NCI-H2196 (cell line): ENCODE measurements at regions not wholly inside any gene's neighbourhood (a gene's known extent, or its start where the extent isn't known, plus 50 kb on each side); places are given as distances from the start of the nearest gene placed in this dataset.

Experiments used
- DNase-seq: peaks from one replicate; lab custom pipeline; 2025; ENCODE audit not compliant: unreplicated experiment; lab: John Stamatoyannopoulos, UW

GRCh38 chr14:66389481-66389880 lies 96.7 kb upstream of the CCDC196 start:
- no peak for DNase-seq

DNA sequence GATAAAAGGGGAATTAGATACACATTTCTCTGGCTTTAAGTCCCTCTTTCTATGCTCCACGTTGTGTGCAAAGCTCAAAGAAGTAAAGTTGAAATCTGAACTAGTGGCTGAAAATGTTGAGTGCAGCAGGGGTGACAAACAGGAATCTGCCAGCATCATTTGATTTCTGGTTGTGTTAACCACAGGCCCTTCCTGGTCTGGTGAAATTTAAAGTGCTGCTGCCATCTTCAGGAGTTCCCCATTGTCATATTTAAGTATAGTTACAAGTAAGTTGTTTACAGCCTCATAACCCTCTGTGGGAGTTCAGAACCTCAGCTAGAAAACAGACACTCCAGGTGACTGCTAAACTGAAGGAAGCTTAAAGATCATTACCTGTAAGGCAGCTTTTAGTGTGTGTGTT lies 90.9 kb upstream of the CCDC196 start:
- no peak for DNase-seq

- no peak for DNase-seq
These were observed 90.0 kb upstream of the CCDC196 start for GRCh38 chr14:66396164-66396563.

DNA sequence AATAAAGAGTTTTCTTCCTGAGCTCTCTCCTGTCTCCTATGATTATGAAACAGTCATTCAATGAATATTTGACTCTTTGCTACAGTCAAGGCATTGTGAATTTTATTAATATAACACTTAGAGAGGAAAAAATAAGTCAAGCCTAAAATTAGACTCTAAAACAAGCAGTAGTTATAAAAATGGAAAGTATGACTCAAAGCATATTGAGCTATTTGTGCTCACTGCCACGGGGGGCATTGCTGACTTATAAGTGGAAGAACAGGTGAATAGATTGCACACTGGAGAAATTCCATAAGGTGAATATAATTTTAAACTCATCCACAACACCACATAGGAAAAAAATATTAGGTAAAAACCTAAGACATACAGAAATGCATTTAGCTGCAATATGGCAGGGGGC lies 87.7 kb upstream of the CCDC196 start:
- DNase-seq: no peak

DNA sequence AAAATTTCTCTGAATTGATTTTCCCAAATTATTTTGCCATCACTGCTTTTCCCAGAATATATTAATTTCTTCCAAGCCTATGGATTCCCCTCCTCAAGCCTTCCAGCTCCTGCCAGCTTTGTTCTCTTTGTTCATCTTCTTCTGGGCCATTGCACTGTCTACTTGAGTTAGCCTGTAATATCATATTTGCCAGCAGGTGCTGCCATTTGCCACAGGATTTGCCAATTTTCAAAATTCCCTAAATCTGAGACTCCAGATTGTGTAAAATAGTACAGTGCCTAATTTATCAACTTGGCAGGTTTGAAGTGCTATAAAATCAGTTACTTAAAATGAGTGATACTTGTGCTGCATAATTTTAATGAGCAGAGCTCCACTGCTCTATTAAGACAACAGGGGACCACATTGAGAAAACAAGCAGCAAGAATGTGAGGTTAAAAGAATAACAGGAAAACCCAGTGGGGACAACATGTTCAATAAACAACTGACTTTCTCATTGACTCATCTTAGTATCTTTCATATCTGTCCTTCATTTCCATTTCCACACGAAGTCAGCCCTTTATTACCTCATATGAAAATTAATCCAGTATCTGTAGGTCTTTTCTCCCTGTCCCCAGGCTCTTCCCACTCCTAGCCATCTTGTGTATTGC lies 84.6 kb upstream of the CCDC196 start:
- no peak for DNase-seq

- no peak for DNase-seq
These were observed 83.0 kb upstream of the CCDC196 start for GRCh38 chr14:66403183-66403582.

DNA sequence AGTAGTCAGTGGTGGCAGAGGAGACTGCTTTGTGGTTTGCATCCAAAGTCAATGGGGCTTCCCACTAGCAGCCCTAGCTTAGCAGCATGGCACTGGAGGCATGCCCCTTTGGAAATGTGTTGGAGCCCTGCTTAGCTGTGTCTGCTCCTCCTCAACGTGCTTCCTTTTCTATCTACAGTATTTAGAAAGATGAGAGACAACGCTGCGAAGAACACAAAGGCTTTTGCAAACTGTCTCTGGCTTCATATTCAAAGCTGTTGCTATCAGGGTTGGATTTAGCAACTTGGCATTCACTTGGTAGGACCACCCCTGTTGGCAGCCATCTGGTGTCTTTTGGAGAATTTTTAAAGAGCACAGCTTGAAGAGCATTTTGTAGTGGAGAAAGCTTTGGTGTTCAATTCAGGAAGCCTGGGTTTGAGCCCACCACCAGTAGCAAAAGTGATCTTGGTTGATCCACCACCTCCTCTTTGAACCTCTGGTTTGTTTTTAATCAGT lies 82.1 kb upstream of the CCDC196 start:
- no peak for DNase-seq

DNA sequence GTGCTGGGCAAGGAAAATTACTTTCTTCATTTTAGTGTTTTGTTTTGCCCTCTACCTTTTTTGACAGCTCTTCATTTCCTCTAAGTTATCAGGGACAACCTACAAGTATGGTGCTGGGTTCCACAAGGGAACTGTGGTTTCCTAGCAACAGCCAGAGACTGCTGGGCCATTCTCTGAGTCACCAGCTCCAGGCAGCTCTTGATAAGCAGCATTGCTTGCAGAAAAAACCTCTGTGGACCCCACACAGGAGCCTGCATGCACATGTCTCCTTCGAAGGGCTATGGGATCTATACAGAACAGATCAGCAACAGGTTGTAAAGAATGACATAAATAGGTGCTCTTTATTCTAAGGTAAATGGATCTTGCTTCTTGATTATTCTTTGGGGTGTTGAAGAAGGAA lies 81.0 kb upstream of the CCDC196 start:
- no peak for DNase-seq

GRCh38 chr14:66413901-66414300 lies 72.3 kb upstream of the CCDC196 start:
- no peak for DNase-seq

- DNase-seq: no peak
These were observed 71.7 kb upstream of the CCDC196 start for GRCh38 chr14:66414511-66414910.

DNA sequence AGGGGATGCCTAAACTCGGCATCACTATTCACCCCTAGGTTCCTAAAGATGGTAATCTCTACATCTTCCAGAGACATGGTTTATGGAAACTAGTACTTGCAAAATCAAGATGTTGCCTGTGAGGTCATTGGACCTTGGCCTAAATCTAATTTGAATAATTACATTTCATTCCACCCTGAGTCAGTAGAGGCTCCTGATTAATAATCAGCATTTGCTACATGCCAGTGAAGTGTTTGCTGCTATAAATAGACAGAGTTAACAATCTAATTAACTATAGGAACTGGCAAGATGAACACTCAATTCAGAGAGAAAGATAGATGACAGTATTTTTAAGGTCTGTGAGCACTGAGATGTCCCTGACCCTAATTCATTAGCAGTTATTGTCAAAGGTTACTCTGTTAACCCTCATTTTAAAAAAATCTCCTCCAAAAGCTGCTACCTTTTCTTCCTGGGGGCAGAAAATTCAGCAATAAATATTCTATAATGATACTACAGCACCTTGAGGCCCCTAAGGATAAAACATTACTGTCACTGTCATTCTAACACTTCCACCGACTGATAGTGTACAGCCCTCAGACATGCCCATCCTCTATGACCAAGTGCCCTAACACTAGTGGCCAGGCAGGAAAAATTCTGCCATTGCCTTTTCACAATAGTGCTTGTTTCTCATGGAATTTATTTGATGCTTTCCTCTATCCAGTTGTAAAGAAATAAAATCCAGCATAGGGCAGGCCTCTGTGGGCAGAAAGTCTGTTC lies 65.7 kb upstream of the CCDC196 start:
- no peak for DNase-seq

DNA sequence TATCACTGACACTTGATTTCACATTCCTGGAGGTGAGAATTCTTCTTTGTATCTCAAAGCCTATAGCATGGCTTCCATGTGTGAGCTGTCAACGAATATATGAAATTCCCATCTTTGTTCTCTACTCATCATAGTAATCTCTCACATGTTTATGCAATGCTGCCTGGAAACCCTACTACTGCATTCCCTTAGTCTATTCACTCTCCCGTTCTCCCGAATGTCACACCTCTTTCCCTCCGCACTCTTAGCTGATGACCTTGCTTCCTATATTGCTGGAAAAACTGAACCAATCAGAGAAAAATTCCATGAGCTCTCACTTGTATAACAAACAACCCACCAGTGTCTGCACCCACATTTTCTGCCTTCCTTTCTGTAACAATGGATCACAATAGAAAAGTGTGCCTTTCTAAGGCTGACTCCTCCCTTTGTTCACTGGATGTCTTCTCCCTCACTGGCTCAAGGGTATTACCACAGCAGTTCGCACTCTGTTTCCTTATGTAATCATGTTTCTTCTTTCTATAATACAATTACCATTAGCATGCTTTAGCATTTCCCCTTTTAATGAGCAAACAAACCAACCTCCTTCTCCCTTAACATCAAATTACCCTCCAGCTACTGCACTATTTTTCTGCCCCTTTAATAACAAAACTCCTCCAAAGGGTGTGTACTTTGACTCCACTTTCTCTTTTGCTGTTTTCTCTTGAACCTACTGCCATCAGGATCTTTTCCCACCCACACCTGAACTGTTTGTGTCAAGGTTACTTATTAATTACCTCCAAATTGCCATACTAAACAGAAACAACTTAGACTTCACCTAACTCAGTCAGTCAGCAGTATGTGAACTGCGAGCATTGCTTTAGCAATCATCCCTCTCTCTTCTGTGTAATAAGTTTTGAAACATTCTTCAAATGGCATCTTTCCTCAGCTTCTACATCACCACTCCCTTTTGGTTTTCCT lies 63.9 kb upstream of the CCDC196 start:
- DNase-seq: no peak

- DNase-seq: no peak
These were observed 60.8 kb upstream of the CCDC196 start for GRCh38 chr14:66425402-66425801.

GRCh38 chr14:66426451-66426850 lies 59.7 kb upstream of the CCDC196 start:
- no peak for DNase-seq

DNA sequence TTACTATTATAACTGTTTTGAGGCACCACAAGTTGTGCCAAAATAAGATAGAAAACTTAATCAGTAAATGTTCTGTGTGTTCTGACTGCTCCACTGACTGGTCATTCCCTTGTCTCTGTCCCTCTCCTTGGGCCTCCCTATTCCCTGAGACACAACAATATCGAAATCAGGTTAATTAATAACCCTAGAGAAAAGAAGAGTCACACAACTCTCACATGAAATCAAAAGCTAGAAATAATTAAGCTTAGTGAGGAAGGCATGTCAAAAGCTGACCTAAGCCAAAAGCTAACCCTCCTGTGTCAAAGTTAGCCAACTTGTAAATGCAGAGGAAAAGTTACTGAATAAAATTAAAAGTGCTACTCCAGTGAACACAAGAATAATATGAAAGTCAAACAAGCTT lies 53.8 kb upstream of the CCDC196 start:
- no peak for DNase-seq

GRCh38 chr14:66434464-66434863 lies 51.7 kb upstream of the CCDC196 start:
- no peak for DNase-seq

- DNase-seq: no peak
These were observed 50.5 kb upstream of the CCDC196 start for GRCh38 chr14:66435683-66436082.
